Gastrocnemius medialis (tissue), 4 donors: ENCODE measurements at regions not wholly inside any gene's neighbourhood (a gene's known extent, or its start where the extent isn't known, plus 50 kb on each side); places are given as distances from the start of the nearest gene placed in this dataset.

Experiments used
- POLR2A ChIP-seq, 2 donors: fragments of 450-650 bp; IDR thresholded peaks; one replicate each; pipeline ENCODE4 v1.6.1; 2017; ENCODE audit warnings: antibody characterized with exemption in 2 of 2, mild to moderate bottlenecking in 2 of 2, moderate library complexity in 2 of 2
- TF ChIP-seq, protein P1 (sequence below), 5 experiments: fragments of 450-650 bp in 3 of 5; fragments of 200-600 bp in 2 of 5; sonication (generic) in 2 of 5; IDR thresholded peaks in 4 of 5; conservative IDR thresholded peaks in 1 of 5; 1 replicate in 4 of 5; 2 replicates in 1 of 5; pipeline ENCODE4 v1.5.1; 2016 to 2019; ENCODE audit warnings: antibody characterized with exemption in 5 of 5, mild to moderate bottlenecking in 3 of 5, moderate library complexity in 3 of 5

DNA sequence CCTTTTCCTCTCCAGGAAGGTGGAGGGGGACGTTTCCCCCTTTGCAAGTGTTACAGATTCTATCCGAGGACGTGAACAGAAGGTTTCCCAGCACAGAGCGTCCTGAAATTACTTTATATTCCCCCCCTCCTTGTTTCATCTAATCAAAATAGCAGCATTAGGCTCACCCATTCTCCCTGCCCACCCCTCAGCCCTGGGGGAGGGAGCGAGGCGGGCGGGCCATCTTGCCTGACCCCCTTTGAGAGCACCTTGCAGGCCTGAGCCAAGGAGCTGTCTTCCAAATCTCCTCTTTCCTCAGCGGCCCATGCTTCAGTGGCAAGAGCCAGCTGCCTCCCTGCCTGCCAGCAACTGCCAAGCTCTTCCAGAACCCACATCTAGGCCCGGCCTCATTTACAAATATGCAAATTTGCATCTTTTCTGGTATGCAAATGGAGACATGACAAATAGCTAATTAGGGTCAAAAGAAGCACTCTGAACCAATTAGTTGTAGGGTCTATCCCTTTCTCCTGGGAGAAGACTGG is 69.1 kb upstream of the POU3F1 start:
- no peak for TF ChIP-seq POLR2A (IDR thresholded peaks at IDR 0.05)
- TF ChIP-seq, protein P1, sequence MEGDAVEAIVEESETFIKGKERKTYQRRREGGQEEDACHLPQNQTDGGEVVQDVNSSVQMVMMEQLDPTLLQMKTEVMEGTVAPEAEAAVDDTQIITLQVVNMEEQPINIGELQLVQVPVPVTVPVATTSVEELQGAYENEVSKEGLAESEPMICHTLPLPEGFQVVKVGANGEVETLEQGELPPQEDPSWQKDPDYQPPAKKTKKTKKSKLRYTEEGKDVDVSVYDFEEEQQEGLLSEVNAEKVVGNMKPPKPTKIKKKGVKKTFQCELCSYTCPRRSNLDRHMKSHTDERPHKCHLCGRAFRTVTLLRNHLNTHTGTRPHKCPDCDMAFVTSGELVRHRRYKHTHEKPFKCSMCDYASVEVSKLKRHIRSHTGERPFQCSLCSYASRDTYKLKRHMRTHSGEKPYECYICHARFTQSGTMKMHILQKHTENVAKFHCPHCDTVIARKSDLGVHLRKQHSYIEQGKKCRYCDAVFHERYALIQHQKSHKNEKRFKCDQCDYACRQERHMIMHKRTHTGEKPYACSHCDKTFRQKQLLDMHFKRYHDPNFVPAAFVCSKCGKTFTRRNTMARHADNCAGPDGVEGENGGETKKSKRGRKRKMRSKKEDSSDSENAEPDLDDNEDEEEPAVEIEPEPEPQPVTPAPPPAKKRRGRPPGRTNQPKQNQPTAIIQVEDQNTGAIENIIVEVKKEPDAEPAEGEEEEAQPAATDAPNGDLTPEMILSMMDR (IDR thresholded peaks at IDR 0.05 in 4 of 5, conservative IDR thresholded peaks at IDR 0.05 in 1 of 5): no peak
